ENCODE measurements at regions not wholly inside any gene's neighbourhood (a gene's known extent, or its start where the extent isn't known, plus 50 kb on each side); places are given as distances from the start of the nearest gene placed in this dataset.

DNA sequence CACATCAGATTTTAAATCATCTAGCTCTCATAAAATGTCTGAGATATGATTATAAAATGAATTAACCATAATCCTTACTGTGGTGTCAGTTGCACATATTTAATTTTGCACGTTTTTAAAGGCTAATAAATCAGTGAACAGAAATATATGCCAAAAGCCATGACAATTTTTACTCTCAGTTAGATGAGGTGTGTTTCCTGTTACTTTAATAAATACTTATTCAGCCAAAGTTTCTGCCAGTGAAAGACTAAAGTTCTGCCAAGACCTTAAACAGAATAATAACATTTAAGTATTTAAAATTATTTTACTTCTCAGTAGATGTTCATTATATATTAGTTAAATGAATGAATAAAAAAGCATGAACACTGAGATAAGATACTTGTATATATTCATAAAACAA is 1150.1 kb downstream of the NAALADL2 start:
- Histone ChIP-seq H3K9ac (no peak overlapping the region), H3K4me2 (no peak overlapping the region), H3K4me1 (no peaks in the 10 kb centered on the region), H3K27me3 (no peaks in the 10 kb centered on the region), H3K9me3 (no peaks in the 10 kb centered on the region), H4K20me1 (no peaks in the 10 kb centered on the region), H3K27ac (no peak overlapping the region), H3K36me3 (no peaks in the 10 kb centered on the region), H3K4me3 (no peak overlapping the region)
- TF ChIP-seq Cebpa-rat (IDR thresholded peaks at IDR 0.05): no peak

DNA sequence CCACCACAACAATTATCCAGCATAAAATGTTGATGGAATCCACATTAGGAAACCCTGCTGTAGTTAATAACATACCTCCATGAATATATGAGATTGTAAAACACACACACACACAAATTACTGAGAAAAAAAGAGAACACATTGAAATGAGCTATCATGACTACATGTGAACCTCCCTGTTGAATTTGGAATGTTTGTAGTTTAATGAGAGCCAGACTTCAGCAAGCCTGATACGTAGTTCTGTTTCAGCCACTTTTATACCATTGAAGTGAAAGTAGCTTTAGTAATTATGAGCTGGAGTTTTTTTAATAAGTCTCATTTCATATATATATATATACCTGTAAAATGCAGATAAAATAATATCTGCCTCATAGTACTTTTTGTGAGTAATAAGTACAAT is 1146.4 kb downstream of the NAALADL2 start:
- H3K4me1 ChIP-seq: no peaks in the 10 kb centered on the region

DNA sequence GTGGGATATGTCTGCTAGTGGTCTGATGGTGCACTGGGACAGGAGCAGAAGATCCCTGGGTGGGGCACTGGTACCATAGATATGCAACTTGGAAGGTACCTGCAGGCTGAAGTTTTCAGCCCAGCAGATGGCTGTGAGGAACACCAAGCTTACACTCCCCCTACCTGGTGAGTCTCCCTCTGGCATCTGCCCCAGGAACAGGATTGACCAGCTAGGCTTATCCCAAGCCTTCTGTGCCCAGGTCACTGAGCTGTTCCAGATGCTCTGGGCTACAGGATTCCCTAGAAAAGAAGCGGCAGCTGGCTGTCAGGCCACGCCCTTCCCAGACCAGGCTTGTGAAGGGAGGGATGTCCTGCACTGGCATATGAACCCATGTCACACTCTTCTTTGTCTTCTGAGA is 1130.0 kb downstream of the NAALADL2 start:
- H4K20me1 ChIP-seq: no peaks in the 10 kb centered on the region
- H3K4me3 ChIP-seq: no peak overlapping the region
- H3K9ac ChIP-seq: no peak overlapping the region
- H3K9me3 ChIP-seq: peaks cover 15% of the 10 kb centered on the region
- H3K36me3 ChIP-seq: no peaks in the 10 kb centered on the region
- H3K27me3 ChIP-seq: no peaks in the 10 kb centered on the region
- no peak for TF ChIP-seq Cebpa-rat (IDR thresholded peaks at IDR 0.05)
- H3K4me2 ChIP-seq: no peak overlapping the region
- H3K4me1 ChIP-seq: peaks cover 8% of the 10 kb centered on the region
- H3K27ac ChIP-seq: no peak overlapping the region

More for the DNA sequence above, 1146.4 kb downstream of the NAALADL2 start:
- H3K4me2 ChIP-seq: no peak overlapping the region
- no peaks in the 10 kb centered on the region for H3K27me3 ChIP-seq
- H3K36me3 ChIP-seq: no peaks in the 10 kb centered on the region
- H4K20me1 ChIP-seq: no peaks in the 10 kb centered on the region
- H3K9ac ChIP-seq: no peak overlapping the region
- no peak overlapping the region for H3K4me3 ChIP-seq
- no peaks in the 10 kb centered on the region for H3K9me3 ChIP-seq
- H3K27ac ChIP-seq: no peak overlapping the region
- no peak for TF ChIP-seq Cebpa-rat (IDR thresholded peaks at IDR 0.05)

DNA sequence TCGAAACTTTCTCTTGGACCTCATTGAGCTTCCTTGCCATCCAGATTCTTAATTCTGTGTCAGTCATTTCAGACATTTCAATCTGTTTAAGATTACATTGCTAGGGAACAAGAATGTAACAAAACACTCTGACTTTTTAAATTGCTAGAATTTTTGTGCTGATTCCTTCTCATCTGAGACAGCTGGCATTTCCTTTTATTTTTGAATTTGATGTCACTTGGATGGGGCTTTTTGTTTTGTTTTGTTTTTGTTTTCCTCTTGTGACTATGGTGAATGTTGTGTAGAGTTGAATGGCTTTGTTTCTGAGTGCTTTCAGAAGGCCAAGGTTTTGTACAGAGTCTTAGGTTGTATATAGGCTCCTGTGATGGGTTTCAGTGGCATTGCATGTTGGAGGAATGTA is 1129.3 kb downstream of the NAALADL2 start:
- no peaks in the 10 kb centered on the region for H3K27me3 ChIP-seq
- peaks cover 8% of the 10 kb centered on the region for H3K4me1 ChIP-seq
- no peak overlapping the region for H3K27ac ChIP-seq
- no peak overlapping the region for H3K9ac ChIP-seq
- TF ChIP-seq Cebpa-rat (IDR thresholded peaks at IDR 0.05): no peak
- no peaks in the 10 kb centered on the region for H4K20me1 ChIP-seq
- H3K9me3 ChIP-seq: peaks cover 15% of the 10 kb centered on the region
- H3K36me3 ChIP-seq: no peaks in the 10 kb centered on the region
- no peak overlapping the region for H3K4me3 ChIP-seq
- H3K4me2 ChIP-seq: no peak overlapping the region

DNA sequence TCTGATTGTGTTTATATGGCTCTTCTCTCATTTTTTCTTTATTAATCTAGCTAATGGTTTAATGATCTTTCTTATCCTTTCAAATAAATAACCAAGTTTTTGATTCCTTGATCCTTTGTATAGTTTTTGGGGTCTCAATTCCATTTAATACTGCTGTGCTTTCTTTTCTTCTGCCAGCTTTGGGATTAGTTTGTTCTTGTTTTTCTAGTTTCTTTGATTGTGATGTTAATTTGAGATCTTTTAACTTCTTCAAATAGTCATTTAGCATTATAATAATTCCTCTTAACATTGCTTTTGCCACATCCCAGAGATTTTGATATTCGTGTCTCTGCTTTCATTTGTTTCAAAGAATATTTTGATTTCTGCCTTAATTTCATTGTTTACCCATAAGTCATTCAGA is 1126.6 kb downstream of the NAALADL2 start:
- no peak overlapping the region for H3K9ac ChIP-seq
- H3K27me3 ChIP-seq: no peaks in the 10 kb centered on the region
- no peak overlapping the region for H3K4me2 ChIP-seq
- H3K9me3 ChIP-seq: peaks cover 15% of the 10 kb centered on the region
- no peak overlapping the region for H3K27ac ChIP-seq
- TF ChIP-seq Cebpa-rat (IDR thresholded peaks at IDR 0.05): no peak
- no peaks in the 10 kb centered on the region for H3K36me3 ChIP-seq
- no peaks in the 10 kb centered on the region for H4K20me1 ChIP-seq
- no peak overlapping the region for H3K4me3 ChIP-seq
- peaks cover 8% of the 10 kb centered on the region for H3K4me1 ChIP-seq

DNA sequence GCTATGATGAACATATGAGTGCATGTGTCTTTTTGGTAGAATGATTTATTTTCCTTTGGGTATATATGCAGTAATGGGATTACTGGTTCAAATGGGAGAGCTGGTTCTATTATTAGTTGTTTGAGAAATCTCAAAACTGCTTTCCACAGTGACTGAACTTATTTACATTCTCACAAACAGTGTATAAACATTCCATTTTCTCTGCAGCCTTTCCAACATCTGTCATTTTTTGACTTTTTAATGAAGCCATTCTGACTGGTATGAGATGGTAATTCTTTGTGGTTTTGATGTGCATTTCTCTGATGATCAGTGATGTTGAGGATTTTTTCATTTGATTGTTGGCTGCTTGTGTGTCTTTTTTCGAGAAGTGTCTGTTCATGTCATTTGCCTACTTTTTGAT is 1124.2 kb downstream of the NAALADL2 start:
- Histone ChIP-seq H3K4me3 (no peak overlapping the region), H3K4me1 (no peaks in the 10 kb centered on the region), H3K27me3 (no peaks in the 10 kb centered on the region; the same call in 1 of the 2 replicates), H3K9me3 (peaks cover 9% of the 10 kb centered on the region), H3K9ac (no peak overlapping the region), H3K27ac (no peak overlapping the region), H4K20me1 (no peaks in the 10 kb centered on the region), H3K4me2 (no peak overlapping the region), H3K36me3 (no peaks in the 10 kb centered on the region)
- no peak for TF ChIP-seq Cebpa-rat (IDR thresholded peaks at IDR 0.05)

DNA sequence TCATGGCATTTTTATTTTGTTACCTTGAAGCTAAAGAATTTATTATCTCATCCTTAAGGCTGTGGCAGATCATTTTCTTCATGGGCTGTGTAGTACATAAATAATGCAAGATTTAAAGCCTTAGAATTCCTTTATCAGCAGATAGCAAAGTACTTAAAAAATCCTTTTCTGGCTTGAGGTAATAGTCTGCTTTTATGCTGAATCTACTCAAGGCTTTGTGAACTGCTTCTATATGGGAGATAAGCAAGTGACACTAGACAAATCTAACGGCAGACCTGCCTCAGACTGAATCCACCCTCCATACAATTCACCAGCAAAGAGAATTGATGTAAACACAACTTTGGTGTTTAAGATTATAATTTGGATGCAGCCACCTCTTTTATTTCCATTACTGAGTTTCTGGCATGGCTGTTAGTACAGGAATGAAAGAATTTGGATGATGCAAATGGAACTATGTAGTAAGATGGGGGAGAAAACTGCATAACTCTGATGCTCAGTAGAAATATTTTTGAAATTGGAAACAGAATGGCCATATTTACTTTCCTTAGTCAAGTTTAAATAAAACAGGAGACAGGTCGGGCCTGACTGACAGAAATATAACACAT is 1121.5 kb downstream of the NAALADL2 start:
- Histone ChIP-seq H3K27ac (no peak overlapping the region), H3K4me1 (no peaks in the 10 kb centered on the region), H3K36me3 (no peaks in the 10 kb centered on the region), H3K4me3 (no peak overlapping the region), H3K9me3 (peaks cover 9% of the 10 kb centered on the region), H4K20me1 (no peaks in the 10 kb centered on the region), H3K27me3 (no peaks in the 10 kb centered on the region; the same call in 1 of the 2 replicates), H3K9ac (no peak overlapping the region), H3K4me2 (no peak overlapping the region)
- no peak for TF ChIP-seq Cebpa-rat (IDR thresholded peaks at IDR 0.05)

DNA sequence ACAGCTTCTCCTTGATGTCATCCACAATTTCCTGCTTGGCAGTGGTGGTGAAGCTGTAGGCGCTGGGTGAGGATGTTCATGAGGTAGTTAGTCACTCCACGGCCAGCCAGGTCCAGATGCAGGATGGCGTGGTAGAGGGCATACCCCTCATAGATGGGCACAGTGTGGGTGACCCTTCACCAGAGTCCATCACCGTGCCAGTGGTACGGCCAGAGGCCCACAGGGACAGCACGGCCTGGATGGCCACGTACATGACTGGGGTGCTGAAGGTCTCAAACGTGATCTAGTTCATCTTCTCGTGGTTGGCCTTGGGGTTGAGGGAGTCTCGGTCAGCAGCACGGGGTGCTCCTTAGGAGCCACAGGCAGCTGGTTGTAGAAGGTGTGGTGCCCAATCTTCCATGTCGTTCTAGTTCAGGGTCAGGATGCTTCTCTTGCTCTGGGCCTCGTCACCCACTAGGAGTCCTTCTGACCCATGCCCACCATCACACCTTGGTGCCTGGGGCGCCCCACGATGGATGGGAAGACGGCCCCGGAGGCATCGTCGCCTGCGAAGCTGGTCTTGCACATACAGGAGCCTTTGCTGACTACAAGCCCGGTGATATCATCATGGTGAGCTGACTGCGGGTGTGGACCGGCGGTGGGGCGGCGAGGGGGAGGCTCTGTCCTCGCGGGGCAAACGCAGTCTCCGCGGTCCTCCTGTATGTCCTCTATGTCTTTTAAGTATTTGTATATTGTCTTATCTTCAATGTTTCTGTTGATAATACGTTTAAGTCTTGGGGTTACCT is 1119.0 kb downstream of the NAALADL2 start:
- no peak overlapping the region for H3K4me3 ChIP-seq
- no peak for TF ChIP-seq Cebpa-rat (IDR thresholded peaks at IDR 0.05)
- H3K27ac ChIP-seq: no peak overlapping the region
- no peaks in the 10 kb centered on the region for H3K4me1 ChIP-seq
- no peaks in the 10 kb centered on the region; the same call in 1 of the 2 replicates for H3K27me3 ChIP-seq
- H3K36me3 ChIP-seq: no peaks in the 10 kb centered on the region
- peaks cover 9% of the 10 kb centered on the region for H3K9me3 ChIP-seq
- no peak overlapping the region for H3K4me2 ChIP-seq
- H4K20me1 ChIP-seq: no peaks in the 10 kb centered on the region
- no peak overlapping the region for H3K9ac ChIP-seq

DNA sequence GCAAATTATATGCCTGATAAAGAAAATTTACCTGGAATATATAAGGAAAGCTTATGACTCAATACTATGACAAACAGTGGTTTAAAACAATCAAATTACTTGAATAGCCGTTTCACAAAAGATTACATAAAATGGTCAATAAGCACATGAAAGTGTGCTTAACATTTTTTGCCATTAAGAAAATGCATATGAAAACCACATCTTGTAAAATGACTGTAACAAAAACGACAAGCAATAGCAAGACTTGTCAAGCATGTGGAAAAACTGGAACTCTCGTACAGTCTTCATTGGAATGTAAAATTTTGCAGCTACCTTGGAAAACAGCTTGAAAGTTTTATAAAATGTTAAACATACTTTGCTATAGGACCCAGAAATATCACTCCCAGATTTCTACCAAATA is 1110.3 kb downstream of the NAALADL2 start:
- Histone ChIP-seq H3K4me1 (no peaks in the 10 kb centered on the region), H4K20me1 (no peaks in the 10 kb centered on the region), H3K9ac (no peak overlapping the region), H3K27me3 (no peaks in the 10 kb centered on the region), H3K36me3 (no peaks in the 10 kb centered on the region), H3K4me2 (no peak overlapping the region), H3K4me3 (no peak overlapping the region), H3K9me3 (peaks cover 12% of the 10 kb centered on the region; the same call in 1 of the 2 replicates), H3K27ac (no peak overlapping the region)
- TF ChIP-seq Cebpa-rat (IDR thresholded peaks at IDR 0.05): no peak

DNA sequence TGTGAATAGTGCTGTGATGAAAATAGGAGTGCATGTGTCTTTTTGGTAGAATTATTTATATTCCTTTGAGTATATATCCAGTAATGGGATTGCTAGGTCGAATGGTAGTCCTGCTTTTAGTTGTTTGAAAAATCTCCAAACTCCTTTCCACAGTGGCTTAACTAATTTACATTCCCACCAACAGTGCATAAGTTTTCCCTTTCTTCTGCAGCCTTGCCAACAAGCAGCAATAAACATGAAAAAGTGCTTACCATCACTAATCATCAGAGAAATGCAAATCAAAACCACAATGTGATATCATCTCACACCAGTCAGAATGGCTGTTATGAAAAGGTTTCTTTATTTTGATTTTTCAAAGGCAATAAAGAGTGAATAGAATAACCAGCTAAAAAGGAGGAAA is 1105.9 kb downstream of the NAALADL2 start:
- Histone ChIP-seq H4K20me1 (no peaks in the 10 kb centered on the region), H3K9me3 (peaks cover 12% of the 10 kb centered on the region; the same call in 1 of the 2 replicates), H3K27ac (no peak overlapping the region), H3K4me2 (no peak overlapping the region), H3K4me3 (no peak overlapping the region), H3K4me1 (no peaks in the 10 kb centered on the region), H3K36me3 (no peaks in the 10 kb centered on the region), H3K9ac (no peak overlapping the region), H3K27me3 (no peaks in the 10 kb centered on the region)
- no peak for TF ChIP-seq Cebpa-rat (IDR thresholded peaks at IDR 0.05)
